ENCODE measurements at regions not wholly inside any gene's neighbourhood (a gene's known extent, or its start where the extent isn't known, plus 50 kb on each side); places are given as distances from the start of the nearest gene placed in this dataset.
A peak's percentile ranks its signal among the peaks of the same experiment; 100 is the strongest.

GRCh38 chr5:3734632-3735031, 139.0 kb downstream of the IRX1 start:
- no peak for FAIRE-seq
- no peak for DNase-seq (ENCODE audit: low spot score)

GRCh38 chr5:3736466-3736865, 140.8 kb downstream of the IRX1 start:
- DNase-seq (ENCODE audit: low spot score) = no peak
- FAIRE-seq = no peak

- FAIRE-seq (no peak), DNase-seq (ENCODE audit: low spot score) (no peak)
These were observed 141.3 kb downstream of the IRX1 start for GRCh38 chr5:3736926-3737325.

GRCh38 chr5:3738919-3739318, 143.3 kb downstream of the IRX1 start:
- FAIRE-seq (no peak), DNase-seq (ENCODE audit: low spot score) (no peak)

GRCh38 chr5:3740546-3741373, 145.1 kb downstream of the IRX1 start:
- FAIRE-seq (peak; percentile 42), DNase-seq (ENCODE audit: low spot score) (peak; percentile 88)

- peak; percentile 74 for FAIRE-seq
- DNase-seq (ENCODE audit: low spot score) = peak; percentile 76
These were observed 145.7 kb downstream of the IRX1 start for GRCh38 chr5:3741374-3741770.

- FAIRE-seq (no peak), DNase-seq (ENCODE audit: low spot score) (peak; percentile 37)
These were observed 147.1 kb downstream of the IRX1 start for GRCh38 chr5:3742750-3743149.

- no peak for DNase-seq (ENCODE audit: low spot score)
- FAIRE-seq = no peak
These were observed 156.2 kb downstream of the IRX1 start for GRCh38 chr5:3751846-3752245.

- DNase-seq (ENCODE audit: low spot score) (no peak), FAIRE-seq (no peak)
These were observed 182.4 kb downstream of the IRX1 start for GRCh38 chr5:3778000-3778550.

- FAIRE-seq = no peak
- DNase-seq (ENCODE audit: low spot score) = no peak
These were observed 183.3 kb downstream of the IRX1 start for GRCh38 chr5:3778945-3779344.

GRCh38 chr5:3780278-3780677, 184.6 kb downstream of the IRX1 start:
- no peak for DNase-seq (ENCODE audit: low spot score)
- no peak for FAIRE-seq

GRCh38 chr5:3780907-3781306, 185.3 kb downstream of the IRX1 start:
- no peak for DNase-seq (ENCODE audit: low spot score)
- peak; percentile 77 for FAIRE-seq

GRCh38 chr5:3784854-3785253, 189.2 kb downstream of the IRX1 start:
- FAIRE-seq (no peak), DNase-seq (ENCODE audit: low spot score) (no peak)

- DNase-seq (ENCODE audit: low spot score) (no peak), FAIRE-seq (no peak)
These were observed 190.5 kb downstream of the IRX1 start for GRCh38 chr5:3786165-3786564.

- no peak for FAIRE-seq
- DNase-seq (ENCODE audit: low spot score) = no peak
These were observed 191.3 kb downstream of the IRX1 start for GRCh38 chr5:3786891-3787430.

- FAIRE-seq (no peak), DNase-seq (ENCODE audit: low spot score) (no peak)
These were observed 192.0 kb downstream of the IRX1 start for GRCh38 chr5:3787604-3788003.

- no peak for FAIRE-seq
- no peak for DNase-seq (ENCODE audit: low spot score)
These were observed 194.0 kb downstream of the IRX1 start for GRCh38 chr5:3789519-3790193.

GRCh38 chr5:3793162-3793561, 197.5 kb downstream of the IRX1 start:
- FAIRE-seq = no peak
- no peak for DNase-seq (ENCODE audit: low spot score)

GRCh38 chr5:3794611-3795010, 199.0 kb downstream of the IRX1 start:
- DNase-seq (ENCODE audit: low spot score) (no peak), FAIRE-seq (no peak)

- DNase-seq (ENCODE audit: low spot score) = no peak
- FAIRE-seq = peak; percentile 73
These were observed 201.1 kb downstream of the IRX1 start for GRCh38 chr5:3796736-3797135.

- peak; percentile 37 for FAIRE-seq
- no peak for DNase-seq (ENCODE audit: low spot score)
These were observed 206.3 kb downstream of the IRX1 start for GRCh38 chr5:3801967-3802366.

- FAIRE-seq = no peak
- DNase-seq (ENCODE audit: low spot score) = no peak
These were observed 213.8 kb downstream of the IRX1 start for GRCh38 chr5:3809455-3809854.

Data from urothelium cell line (cell line).